OCI-LY1 (cell line): ENCODE measurements at regions not wholly inside any gene's neighbourhood (a gene's known extent, or its start where the extent isn't known, plus 50 kb on each side); places are given as distances from the start of the nearest gene placed in this dataset.

Source experiments
- H2AFZ ChIP-seq: fragments of 200-600 bp; sonication (generic), shearing (Covaris generic); 2 replicates; pipeline ENCODE4 v1.6.0; 2014; ENCODE audit warnings: antibody characterized with exemption, mild to moderate bottlenecking, low read length
- H3F3A ChIP-seq: fragments of 200-600 bp; sonication (generic), shearing (Covaris generic); 2 replicates; pipeline ENCODE4 v1.6.0; 2014; ENCODE audit warnings: mild to moderate bottlenecking, antibody characterized with exemption, low read length, moderate library complexity; ENCODE audit not compliant: insufficient read depth
- H3K27ac ChIP-seq: fragments of 200-600 bp; sonication (generic); 2 replicates; pipeline ENCODE4 v1.5.1; 2014; ENCODE audit warnings: low read length, mixed run types, mild to moderate bottlenecking, low read depth; ENCODE audit not compliant: poor library complexity, severe bottlenecking
- H3K27me3 ChIP-seq: fragments of 200-600 bp; sonication (generic); 2 replicates; pipeline ENCODE4 v1.6.0; 2014; ENCODE audit warnings: antibody characterized with exemption, mild to moderate bottlenecking, low read length, moderate library complexity; ENCODE audit not compliant: insufficient read depth
- H3K36me3 ChIP-seq: fragments of 200-600 bp; sonication (generic); 2 replicates; pipeline ENCODE4 v1.6.1; 2014; ENCODE audit warnings: mild to moderate bottlenecking, antibody characterized with exemption, low read length, moderate library complexity, mixed read lengths; ENCODE audit not compliant: insufficient read depth
- H3K4me1 ChIP-seq: fragments of 200-600 bp; sonication (generic); 2 replicates; pipeline ENCODE4 v1.5.1; 2014; ENCODE audit warnings: mild to moderate bottlenecking, low read length, moderate library complexity; ENCODE audit not compliant: insufficient read depth, severe bottlenecking
- H3K4me2 ChIP-seq: fragments of 200-600 bp; sonication (generic), shearing (Covaris generic); 2 replicates; pipeline ENCODE4 v1.6.1; 2014; ENCODE audit warnings: low read length
- H3K4me3 ChIP-seq: fragments of 200-600 bp; sonication (generic); 2 replicates; pipeline ENCODE4 v1.5.1; 2014; ENCODE audit warnings: low read length, low read depth, mild to moderate bottlenecking, mixed read lengths; ENCODE audit not compliant: poor library complexity, severe bottlenecking
- H3K79me2 ChIP-seq: fragments of 200-600 bp; shearing (Covaris generic); 2 replicates; pipeline ENCODE4 v1.6.1; 2016; ENCODE audit warnings: mixed run types, low read length, mixed read lengths; ENCODE audit not compliant: insufficient read depth
- H3K9ac ChIP-seq: fragments of 200-600 bp; sonication (generic), shearing (Covaris generic); 2 replicates; pipeline ENCODE4 v1.6.1; 2014; ENCODE audit warnings: mild to moderate bottlenecking, low read length, mixed read lengths
- H3K9me2 ChIP-seq: fragments of 200-600 bp; sonication (generic), shearing (Covaris generic); 2 replicates; pipeline ENCODE4 v1.6.1; 2014; ENCODE audit warnings: low read depth, mild to moderate bottlenecking, low read length, mixed read lengths
- H3K9me3 ChIP-seq: fragments of 200-600 bp; shearing (Covaris generic); 2 replicates; pipeline ENCODE4 v1.6.1; 2014; ENCODE audit warnings: low read length, mixed read lengths
- H4K20me1 ChIP-seq: fragments of 200-600 bp; sonication (generic), shearing (Covaris generic); 2 replicates; pipeline ENCODE4 v1.6.0; 2016; ENCODE audit warnings: mild to moderate bottlenecking, low read length; ENCODE audit not compliant: insufficient read depth
- EZH2 ChIP-seq: fragments of 200-600 bp; sonication (generic), shearing (Covaris generic); IDR thresholded peaks from 2 replicates; pipeline ENCODE4 v1.8.0; 2017; ENCODE audit warnings: borderline replicate concordance, mixed run types, mild to moderate bottlenecking, antibody characterized with exemption, low read length, moderate library complexity, mixed read lengths
- TF ChIP-seq, protein P1 (sequence below): fragments of 200-600 bp; sonication (generic), shearing (Covaris generic); IDR thresholded peaks from 2 replicates; pipeline ENCODE4 v1.5.1; 2017; ENCODE audit warnings: mild to moderate bottlenecking, antibody characterized with exemption, low read length, moderate library complexity, mixed read lengths

DNA sequence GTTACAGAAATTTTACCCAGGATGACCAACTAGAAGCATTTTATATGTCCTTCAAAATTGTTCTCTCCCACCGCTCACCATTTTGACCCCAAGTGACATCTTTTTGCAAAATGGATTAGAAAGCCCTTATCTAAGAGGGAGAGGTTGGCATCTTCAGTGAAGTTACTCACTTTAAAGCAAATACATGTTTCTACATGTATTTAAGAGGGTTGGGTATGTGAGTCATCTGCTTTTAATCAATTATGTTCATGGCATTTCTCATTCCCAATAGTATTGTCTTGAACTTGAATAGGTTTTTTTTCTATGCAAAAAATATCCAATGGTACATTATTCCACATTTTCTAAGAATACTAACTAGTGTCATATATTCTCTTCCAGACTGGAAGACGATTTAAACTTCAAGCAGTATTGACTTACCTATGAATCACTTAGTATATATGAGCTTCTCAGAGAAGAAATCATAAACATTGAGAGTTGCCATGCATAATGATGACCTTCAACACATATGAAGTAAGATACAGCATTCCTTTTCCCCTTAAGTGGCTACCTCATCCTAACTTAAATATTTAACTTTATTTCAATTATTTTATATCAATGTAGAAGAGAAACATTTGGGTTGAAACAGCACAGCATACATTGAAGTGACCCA is 132.8 kb downstream of the POLR1F start:
- Histone ChIP-seq H3K9me3 (no peaks in the 10 kb centered on the region), H3K36me3 (no peaks in the 10 kb centered on the region), H3K9ac (no peak overlapping the region), H3K4me1 (no peaks in the 10 kb centered on the region), H3K79me2 (no peaks in the 10 kb centered on the region), H2AFZ (no peak overlapping the region), H3K27me3 (no peaks in the 10 kb centered on the region), H3K4me3 (no peak overlapping the region), H3K27ac (no peak overlapping the region), H4K20me1 (no peaks in the 10 kb centered on the region), H3K4me2 (no peak overlapping the region), H3F3A (no peaks in the 10 kb centered on the region), H3K9me2 (no peaks in the 10 kb centered on the region)
- TF ChIP-seq, protein P1, sequence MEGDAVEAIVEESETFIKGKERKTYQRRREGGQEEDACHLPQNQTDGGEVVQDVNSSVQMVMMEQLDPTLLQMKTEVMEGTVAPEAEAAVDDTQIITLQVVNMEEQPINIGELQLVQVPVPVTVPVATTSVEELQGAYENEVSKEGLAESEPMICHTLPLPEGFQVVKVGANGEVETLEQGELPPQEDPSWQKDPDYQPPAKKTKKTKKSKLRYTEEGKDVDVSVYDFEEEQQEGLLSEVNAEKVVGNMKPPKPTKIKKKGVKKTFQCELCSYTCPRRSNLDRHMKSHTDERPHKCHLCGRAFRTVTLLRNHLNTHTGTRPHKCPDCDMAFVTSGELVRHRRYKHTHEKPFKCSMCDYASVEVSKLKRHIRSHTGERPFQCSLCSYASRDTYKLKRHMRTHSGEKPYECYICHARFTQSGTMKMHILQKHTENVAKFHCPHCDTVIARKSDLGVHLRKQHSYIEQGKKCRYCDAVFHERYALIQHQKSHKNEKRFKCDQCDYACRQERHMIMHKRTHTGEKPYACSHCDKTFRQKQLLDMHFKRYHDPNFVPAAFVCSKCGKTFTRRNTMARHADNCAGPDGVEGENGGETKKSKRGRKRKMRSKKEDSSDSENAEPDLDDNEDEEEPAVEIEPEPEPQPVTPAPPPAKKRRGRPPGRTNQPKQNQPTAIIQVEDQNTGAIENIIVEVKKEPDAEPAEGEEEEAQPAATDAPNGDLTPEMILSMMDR, result no peak
- no peak for TF ChIP-seq EZH2

DNA sequence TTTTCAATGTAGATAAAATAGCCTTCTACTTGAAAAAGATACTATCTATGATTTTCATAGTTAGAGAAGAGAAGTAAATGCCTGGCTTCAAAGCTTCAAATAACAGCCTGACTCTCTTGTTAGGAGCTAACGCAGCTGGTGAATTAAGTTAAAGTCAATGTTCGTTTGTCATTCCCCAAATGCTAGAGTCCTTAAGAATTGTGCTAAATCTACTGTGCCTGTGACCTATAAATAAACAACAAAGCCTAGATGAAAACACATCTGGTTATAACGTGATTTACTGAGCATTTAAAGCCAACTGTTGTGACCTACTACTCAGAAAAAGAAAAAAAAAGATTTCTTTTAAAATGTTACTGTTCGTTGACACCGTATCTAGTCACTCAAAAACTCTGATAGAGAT is 134.7 kb downstream of the POLR1F start:
- no peaks in the 10 kb centered on the region for H3F3A ChIP-seq
- no peaks in the 10 kb centered on the region for H3K27me3 ChIP-seq
- no peak overlapping the region for H3K9ac ChIP-seq
- H2AFZ ChIP-seq, result no peak overlapping the region
- H3K27ac ChIP-seq, result no peak overlapping the region
- H4K20me1 ChIP-seq, result no peaks in the 10 kb centered on the region
- no peaks in the 10 kb centered on the region for H3K9me3 ChIP-seq
- H3K36me3 ChIP-seq, result no peaks in the 10 kb centered on the region
- no peak for TF ChIP-seq EZH2
- TF ChIP-seq, protein P1, result no peak
- H3K4me1 ChIP-seq, result no peaks in the 10 kb centered on the region
- no peaks in the 10 kb centered on the region for H3K79me2 ChIP-seq
- H3K4me3 ChIP-seq, result no peak overlapping the region
- no peak overlapping the region for H3K4me2 ChIP-seq
- H3K9me2 ChIP-seq, result no peaks in the 10 kb centered on the region

- Histone ChIP-seq H4K20me1 (no peaks in the 10 kb centered on the region), H3K79me2 (no peaks in the 10 kb centered on the region), H3K9me3 (no peaks in the 10 kb centered on the region), H3K9ac (no peak overlapping the region), H2AFZ (no peak overlapping the region), H3K27me3 (no peaks in the 10 kb centered on the region), H3K4me1 (no peaks in the 10 kb centered on the region), H3F3A (no peaks in the 10 kb centered on the region), H3K27ac (no peak overlapping the region), H3K36me3 (no peaks in the 10 kb centered on the region), H3K4me3 (no peak overlapping the region), H3K9me2 (no peaks in the 10 kb centered on the region), H3K4me2 (no peak overlapping the region)
- TF ChIP-seq, protein P1, result no peak
Measured at GRCh38 chr7:19572566-19572965, 136.3 kb downstream of the POLR1F start.
